ENCODE measurements at regions not wholly inside any gene's neighbourhood (a gene's known extent, or its start where the extent isn't known, plus 50 kb on each side); places are given as distances from the start of the nearest gene placed in this dataset.

DNA sequence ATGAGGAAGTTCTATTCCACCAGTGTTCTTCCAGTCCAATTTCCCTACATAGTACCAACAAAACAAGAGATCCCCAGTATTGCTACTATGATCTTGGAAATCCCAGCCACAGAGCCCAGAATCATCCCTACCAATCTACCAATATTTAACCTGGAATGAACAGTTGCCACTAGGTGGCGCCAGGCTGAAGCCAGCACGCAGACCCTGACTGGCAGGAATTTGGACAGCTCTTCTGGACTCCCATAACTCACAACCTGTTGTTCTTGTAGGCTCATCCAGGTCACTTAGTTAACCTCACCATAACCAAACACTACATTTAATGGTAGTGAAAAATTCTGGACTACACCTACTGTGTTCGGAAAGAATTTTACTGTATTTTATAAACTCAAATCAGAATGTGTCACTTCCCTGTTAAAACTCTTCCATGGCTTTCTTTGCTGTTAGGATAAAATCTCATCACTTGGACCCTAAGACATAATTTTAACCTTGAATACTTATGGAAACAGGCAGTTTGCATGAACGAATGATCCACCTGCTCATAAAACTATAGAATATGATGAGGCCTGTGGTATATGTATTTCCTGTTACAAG, 59.8 kb upstream of the SLC38A11 start:
- H3K27ac ChIP-seq (ENCODE audit: low read depth, low read length): no peak overlapping the region
- no peak overlapping the region for H3K4me3 ChIP-seq (ENCODE audit: low read length)
- H3K56ac ChIP-seq (ENCODE audit: low read length): no peak overlapping the region
- no peaks in the 10 kb centered on the region for H3K4me1 ChIP-seq (ENCODE audit: control insufficient read depth, low read depth, low read length)
- H2BK15ac ChIP-seq (replicated peaks; ENCODE audit: low read depth): no peak overlapping the region
- DNase-seq: peak; percentile 66
- no peaks in the 10 kb centered on the region for H3K79me1 ChIP-seq (ENCODE audit: low read length)
- no peak overlapping the region for H3K18ac ChIP-seq (ENCODE audit: low read length)
- no peak overlapping the region for H4K5ac ChIP-seq (ENCODE audit: low read length)
- no peak overlapping the region for H2BK5ac ChIP-seq (ENCODE audit: low read length)
- no peaks in the 10 kb centered on the region for H3K27me3 ChIP-seq (ENCODE audit: insufficient read depth, low read length, poor library complexity)
- no peak overlapping the region for H2BK120ac ChIP-seq (ENCODE audit: low read depth, low read length)
- H4K8ac ChIP-seq (ENCODE audit: low read depth, low read length): no peak overlapping the region
- H3K9ac ChIP-seq (ENCODE audit: low read length): no peak overlapping the region
- no peaks in the 10 kb centered on the region for H3K79me2 ChIP-seq (ENCODE audit: control insufficient read depth, insufficient read depth, low read length)
- no peaks in the 10 kb centered on the region for H3K36me3 ChIP-seq (ENCODE audit: control insufficient read depth, insufficient read depth, low read length)
- no peak overlapping the region for H3K4me2 ChIP-seq (ENCODE audit: low read length)
- no peak overlapping the region for H2AK5ac ChIP-seq (ENCODE audit: low read length)
- no peak overlapping the region for H3K23ac ChIP-seq (ENCODE audit: low read length)
- WGBS (ENCODE audit: extremely low coverage, insufficient coverage, low lambda C conversion rate): no CpG with 5 or more reads among the region's 4 CpGs
- no peak overlapping the region for H3K4ac ChIP-seq (ENCODE audit: low read depth, low read length)

DNA sequence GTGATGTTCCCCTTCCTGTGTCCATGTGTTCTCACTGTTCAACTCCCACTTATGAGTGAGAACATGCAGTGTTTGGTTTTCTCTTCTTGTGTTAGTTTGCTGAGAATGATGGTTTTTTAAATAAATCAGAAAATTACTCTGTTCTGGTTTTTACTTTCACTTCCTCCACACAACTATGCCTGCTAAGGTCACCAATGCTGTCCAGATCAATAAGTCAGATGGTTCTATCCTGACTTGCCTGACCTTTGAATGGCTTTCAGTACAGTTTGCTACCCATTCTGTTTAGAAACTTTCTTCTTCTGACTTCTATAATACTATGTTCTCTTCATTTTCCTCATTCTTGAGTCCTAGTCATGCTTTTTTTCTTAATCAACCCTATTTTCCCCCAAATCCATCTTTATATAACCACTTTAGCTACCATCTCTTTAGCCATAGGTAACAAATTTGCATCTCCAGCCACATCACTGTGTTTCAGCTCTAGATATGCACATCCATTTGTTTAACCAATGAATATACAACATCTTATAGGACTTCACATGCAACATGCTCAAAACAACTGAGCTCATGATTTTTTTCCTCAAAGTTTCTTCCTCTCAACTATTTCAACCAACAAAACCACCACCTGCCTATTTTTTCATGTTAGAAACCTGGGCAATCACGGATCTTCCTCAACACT, 58.8 kb upstream of the SLC38A11 start:
- Histone ChIP-seq H2BK15ac (replicated peaks; ENCODE audit: low read depth) (no peak overlapping the region), H3K79me2 (ENCODE audit: control insufficient read depth, insufficient read depth, low read length) (no peaks in the 10 kb centered on the region), H3K18ac (ENCODE audit: low read length) (no peak overlapping the region), H3K27me3 (ENCODE audit: insufficient read depth, low read length, poor library complexity) (no peaks in the 10 kb centered on the region), H3K4me3 (ENCODE audit: low read length) (no peak overlapping the region), H2BK5ac (ENCODE audit: low read length) (no peak overlapping the region), H3K56ac (ENCODE audit: low read length) (no peak overlapping the region), H3K79me1 (ENCODE audit: low read length) (no peaks in the 10 kb centered on the region), H2BK120ac (ENCODE audit: low read depth, low read length) (no peak overlapping the region), H4K8ac (ENCODE audit: low read depth, low read length) (no peak overlapping the region), H4K5ac (ENCODE audit: low read length) (no peak overlapping the region), H3K27ac (ENCODE audit: low read depth, low read length) (no peak overlapping the region), H2AK5ac (ENCODE audit: low read length) (no peak overlapping the region), H3K4me2 (ENCODE audit: low read length) (no peak overlapping the region), H3K23ac (ENCODE audit: low read length) (no peak overlapping the region), H3K4ac (ENCODE audit: low read depth, low read length) (no peak overlapping the region), H3K4me1 (ENCODE audit: control insufficient read depth, low read depth, low read length) (no peaks in the 10 kb centered on the region), H3K9ac (ENCODE audit: low read length) (no peak overlapping the region), H3K36me3 (ENCODE audit: control insufficient read depth, insufficient read depth, low read length) (no peaks in the 10 kb centered on the region)
- no CpG with 5 or more reads among the region's 1 CpG for WGBS (ENCODE audit: extremely low coverage, insufficient coverage, low lambda C conversion rate)
- no peak for DNase-seq

DNA sequence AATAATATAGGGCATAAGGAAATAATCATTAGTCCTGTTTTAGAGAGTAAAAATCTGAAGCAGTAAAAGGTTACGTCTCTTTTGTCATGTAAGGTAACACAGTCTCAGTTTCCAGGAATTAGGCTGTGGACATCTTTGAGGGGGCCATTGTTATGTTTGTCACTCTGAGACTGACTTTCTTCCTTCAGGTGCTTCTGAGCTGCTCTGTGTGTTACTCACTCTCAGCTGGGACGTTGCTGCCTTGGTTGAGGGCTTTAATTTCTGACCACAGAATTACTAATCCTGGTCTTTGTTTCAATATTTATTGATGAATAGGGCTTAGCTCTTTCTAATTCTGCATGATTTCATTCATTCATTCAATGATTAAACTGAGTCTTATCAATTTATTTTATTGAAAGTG, 55.9 kb upstream of the SLC38A11 start:
- no peaks in the 10 kb centered on the region for H3K27me3 ChIP-seq (ENCODE audit: insufficient read depth, low read length, poor library complexity)
- H3K79me2 ChIP-seq (ENCODE audit: control insufficient read depth, insufficient read depth, low read length): no peaks in the 10 kb centered on the region
- no peak overlapping the region for H2BK5ac ChIP-seq (ENCODE audit: low read length)
- H3K27ac ChIP-seq (ENCODE audit: low read depth, low read length): no peak overlapping the region
- no peak overlapping the region for H2AK5ac ChIP-seq (ENCODE audit: low read length)
- no peak overlapping the region for H3K18ac ChIP-seq (ENCODE audit: low read length)
- no peak overlapping the region for H3K9ac ChIP-seq (ENCODE audit: low read length)
- no peak overlapping the region for H4K8ac ChIP-seq (ENCODE audit: low read depth, low read length)
- H3K4ac ChIP-seq (ENCODE audit: low read depth, low read length): no peak overlapping the region
- H3K4me1 ChIP-seq (ENCODE audit: control insufficient read depth, low read depth, low read length): no peaks in the 10 kb centered on the region
- H2BK15ac ChIP-seq (replicated peaks; ENCODE audit: low read depth): no peak overlapping the region
- H3K23ac ChIP-seq (ENCODE audit: low read length): no peak overlapping the region
- no peak overlapping the region for H3K56ac ChIP-seq (ENCODE audit: low read length)
- no peaks in the 10 kb centered on the region for H3K79me1 ChIP-seq (ENCODE audit: low read length)
- H3K4me3 ChIP-seq (ENCODE audit: low read length): no peak overlapping the region
- no peaks in the 10 kb centered on the region for H3K36me3 ChIP-seq (ENCODE audit: control insufficient read depth, insufficient read depth, low read length)
- DNase-seq: no peak
- no CpG with 5 or more reads among the region's 2 CpGs for WGBS (ENCODE audit: extremely low coverage, insufficient coverage, low lambda C conversion rate)
- no peak overlapping the region for H4K5ac ChIP-seq (ENCODE audit: low read length)
- no peak overlapping the region for H3K4me2 ChIP-seq (ENCODE audit: low read length)
- no peak overlapping the region for H2BK120ac ChIP-seq (ENCODE audit: low read depth, low read length)

DNA sequence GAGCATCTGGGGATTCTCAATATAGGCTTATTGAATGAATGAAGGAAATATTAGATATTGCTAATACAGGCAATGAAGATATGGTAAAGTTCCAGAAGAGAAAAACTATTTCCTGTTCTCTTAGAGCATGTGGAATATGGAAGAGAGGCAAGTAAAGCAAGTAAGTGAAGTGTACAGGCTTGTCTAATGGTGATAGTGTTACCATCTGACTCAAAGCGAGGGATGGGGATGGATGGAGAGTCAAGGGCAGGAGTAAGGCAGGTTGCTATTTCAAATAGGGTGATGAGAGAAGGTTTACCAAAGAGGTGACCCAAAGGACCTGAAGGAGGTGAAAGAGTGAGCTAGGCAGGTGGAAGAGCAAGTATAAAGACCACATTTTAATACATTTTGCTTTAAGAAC, 55.2 kb upstream of the SLC38A11 start:
- Histone ChIP-seq H3K4me1 (ENCODE audit: control insufficient read depth, low read depth, low read length) (no peaks in the 10 kb centered on the region), H3K79me1 (ENCODE audit: low read length) (no peaks in the 10 kb centered on the region), H3K9ac (ENCODE audit: low read length) (no peak overlapping the region), H4K8ac (ENCODE audit: low read depth, low read length) (no peak overlapping the region), H3K4me2 (ENCODE audit: low read length) (no peak overlapping the region), H2BK15ac (replicated peaks; ENCODE audit: low read depth) (no peak overlapping the region), H3K36me3 (ENCODE audit: control insufficient read depth, insufficient read depth, low read length) (no peaks in the 10 kb centered on the region), H3K56ac (ENCODE audit: low read length) (no peak overlapping the region), H3K27me3 (ENCODE audit: insufficient read depth, low read length, poor library complexity) (no peaks in the 10 kb centered on the region), H2BK5ac (ENCODE audit: low read length) (no peak overlapping the region), H4K5ac (ENCODE audit: low read length) (no peak overlapping the region), H3K79me2 (ENCODE audit: control insufficient read depth, insufficient read depth, low read length) (no peaks in the 10 kb centered on the region), H3K4ac (ENCODE audit: low read depth, low read length) (no peak overlapping the region), H2AK5ac (ENCODE audit: low read length) (no peak overlapping the region), H3K18ac (ENCODE audit: low read length) (no peak overlapping the region), H3K23ac (ENCODE audit: low read length) (no peak overlapping the region), H3K4me3 (ENCODE audit: low read length) (no peak overlapping the region), H3K27ac (ENCODE audit: low read depth, low read length) (no peak overlapping the region), H2BK120ac (ENCODE audit: low read depth, low read length) (no peak overlapping the region)
- no peak for DNase-seq
- WGBS (ENCODE audit: extremely low coverage, insufficient coverage, low lambda C conversion rate): no CpG with 5 or more reads among the region's 1 CpG

DNA sequence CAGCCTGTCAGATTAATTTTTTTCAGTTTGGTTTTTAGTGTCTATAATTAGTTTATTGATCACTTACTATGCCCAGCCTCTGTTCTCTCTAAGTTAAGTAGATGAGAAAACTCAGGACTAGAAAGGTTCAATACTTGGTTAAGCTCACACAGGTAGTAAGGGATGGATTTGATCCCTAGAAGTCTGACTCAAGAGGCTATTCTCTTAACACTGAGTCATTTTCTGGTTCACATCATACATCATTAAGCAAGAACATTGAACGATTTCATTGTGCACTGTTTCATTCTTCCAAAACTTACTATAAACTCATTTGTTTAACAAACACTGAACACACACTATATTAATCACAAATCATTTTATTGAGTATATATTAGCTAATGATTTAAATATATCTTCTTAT, 54.1 kb upstream of the SLC38A11 start:
- no peak for DNase-seq
- H3K9ac ChIP-seq (ENCODE audit: low read length): no peak overlapping the region
- H3K56ac ChIP-seq (ENCODE audit: low read length): no peak overlapping the region
- no peak overlapping the region for H4K8ac ChIP-seq (ENCODE audit: low read depth, low read length)
- H2AK5ac ChIP-seq (ENCODE audit: low read length): no peak overlapping the region
- no peak overlapping the region for H2BK120ac ChIP-seq (ENCODE audit: low read depth, low read length)
- no peaks in the 10 kb centered on the region for H3K27me3 ChIP-seq (ENCODE audit: insufficient read depth, low read length, poor library complexity)
- H3K23ac ChIP-seq (ENCODE audit: low read length): no peak overlapping the region
- H3K36me3 ChIP-seq (ENCODE audit: control insufficient read depth, insufficient read depth, low read length): no peaks in the 10 kb centered on the region
- H3K18ac ChIP-seq (ENCODE audit: low read length): no peak overlapping the region
- no peak overlapping the region for H3K4ac ChIP-seq (ENCODE audit: low read depth, low read length)
- no peaks in the 10 kb centered on the region for H3K4me1 ChIP-seq (ENCODE audit: control insufficient read depth, low read depth, low read length)
- H3K4me3 ChIP-seq (ENCODE audit: low read length): no peak overlapping the region
- H2BK15ac ChIP-seq (replicated peaks; ENCODE audit: low read depth): no peak overlapping the region
- no peaks in the 10 kb centered on the region for H3K79me2 ChIP-seq (ENCODE audit: control insufficient read depth, insufficient read depth, low read length)
- H4K5ac ChIP-seq (ENCODE audit: low read length): no peak overlapping the region
- no peak overlapping the region for H3K4me2 ChIP-seq (ENCODE audit: low read length)
- no peaks in the 10 kb centered on the region for H3K79me1 ChIP-seq (ENCODE audit: low read length)
- no peak overlapping the region for H3K27ac ChIP-seq (ENCODE audit: low read depth, low read length)
- no peak overlapping the region for H2BK5ac ChIP-seq (ENCODE audit: low read length)
- no CpG with 5 or more reads among the region's 1 CpG for WGBS (ENCODE audit: extremely low coverage, insufficient coverage, low lambda C conversion rate)

Data from mesendoderm (in vitro differentiated cells).